HS-27A (cell line): ENCODE measurements at regions not wholly inside any gene's neighbourhood (a gene's known extent, or its start where the extent isn't known, plus 50 kb on each side); places are given as distances from the start of the nearest gene placed in this dataset.
A peak's percentile ranks its signal among the peaks of the same experiment; 100 is the strongest.
"Not testable (repeated sequence)": the region's sequence is repeated elsewhere in the genome, so short reads cannot be mapped to it uniquely, and the experiment has no call there.

ENCODE experiments used
- DNase-seq: peaks from one replicate; pipeline ENCODE4 v3.0.0-alpha.2; 2012; ENCODE audit warnings: low read depth, missing footprints

- DNase-seq, result not testable (repeated sequence)
These were observed 233.2 kb downstream of the PLOD2 start for GRCh38 chr3:145927736-145928135.

- DNase-seq, result no peak
These were observed 224.0 kb downstream of the PLOD2 start for GRCh38 chr3:145936971-145937370.

GRCh38 chr3:145939431-145939830 is 221.6 kb downstream of the PLOD2 start:
- DNase-seq, result no peak

- DNase-seq, result no peak
These were observed 218.9 kb downstream of the PLOD2 start for GRCh38 chr3:145942052-145942451.

- no peak for DNase-seq
These were observed 217.0 kb downstream of the PLOD2 start for GRCh38 chr3:145943952-145944351.

GRCh38 chr3:145951441-145951840 is 209.5 kb downstream of the PLOD2 start:
- no peak for DNase-seq

- DNase-seq, result peak; percentile 69
These were observed 208.4 kb downstream of the PLOD2 start for GRCh38 chr3:145952536-145952935.

GRCh38 chr3:145953316-145953715 is 207.7 kb downstream of the PLOD2 start:
- DNase-seq, result no peak

GRCh38 chr3:145959457-145960088 is 201.4 kb downstream of the PLOD2 start:
- no peak for DNase-seq

- DNase-seq, result no peak
These were observed 197.9 kb downstream of the PLOD2 start for GRCh38 chr3:145963111-145963510.

GRCh38 chr3:145967043-145967442 is 193.9 kb downstream of the PLOD2 start:
- no peak for DNase-seq

GRCh38 chr3:145971186-145971585 is 189.8 kb downstream of the PLOD2 start:
- DNase-seq, result no peak

- DNase-seq, result no peak
These were observed 188.1 kb downstream of the PLOD2 start for GRCh38 chr3:145972851-145973250.

- no peak for DNase-seq
These were observed 179.9 kb downstream of the PLOD2 start for GRCh38 chr3:145981056-145981455.

GRCh38 chr3:145983101-145983500 is 177.9 kb downstream of the PLOD2 start:
- no peak for DNase-seq
